HT-29 (cell line): ENCODE measurements at regions not wholly inside any gene's neighbourhood (a gene's known extent, or its start where the extent isn't known, plus 50 kb on each side); places are given as distances from the start of the nearest gene placed in this dataset.

Source experiments
- DNase-seq: peaks from one replicate; pipeline ENCODE4 v3.0.0-alpha.2; 2015; ENCODE audit warnings: low spot score

- DNase-seq = no peak
Measured at GRCh38 chr14:35456261-35456660, 51.7 kb upstream of the NFKBIA start.

- no peak for DNase-seq
Measured at GRCh38 chr14:35458442-35458841, 53.9 kb upstream of the NFKBIA start.

GRCh38 chr14:35459776-35460175, 55.2 kb upstream of the NFKBIA start:
- DNase-seq = no peak

- peak; percentile 25 for DNase-seq
Measured at GRCh38 chr14:35470755-35471154, 63.2 kb upstream of the INSM2 start.

GRCh38 chr14:35471803-35472202, 62.2 kb upstream of the INSM2 start:
- no peak for DNase-seq

GRCh38 chr14:35474323-35474722, 59.6 kb upstream of the INSM2 start:
- no peak for DNase-seq

GRCh38 chr14:35480119-35480769, 53.7 kb upstream of the INSM2 start:
- DNase-seq = no peak

- DNase-seq = no peak
Measured at GRCh38 chr14:35482994-35483515, 50.9 kb upstream of the INSM2 start.
